Peyer's patch (tissue), 4 donors: ENCODE measurements at regions not wholly inside any gene's neighbourhood (a gene's known extent, or its start where the extent isn't known, plus 50 kb on each side); places are given as distances from the start of the nearest gene placed in this dataset.

Experiments
- POLR2A ChIP-seq, 2 donors: fragments of 450-650 bp; IDR thresholded peaks; one replicate each; pipeline ENCODE4 v1.5.1; 2017; ENCODE audit warnings: antibody characterized with exemption in 2 of 2, mild to moderate bottlenecking in 2 of 2, moderate library complexity in 2 of 2
- TF ChIP-seq, protein P1 (sequence below), 6 experiments: fragments of 450-650 bp in 4 of 6; fragments of 200-600 bp in 2 of 6; sonication (generic) in 1 of 6; IDR thresholded peaks; one replicate each; pipeline ENCODE4 v1.5.1; 2017 to 2019; ENCODE audit warnings: antibody characterized with exemption in 6 of 6, mild to moderate bottlenecking in 3 of 6, moderate library complexity in 1 of 6

DNA sequence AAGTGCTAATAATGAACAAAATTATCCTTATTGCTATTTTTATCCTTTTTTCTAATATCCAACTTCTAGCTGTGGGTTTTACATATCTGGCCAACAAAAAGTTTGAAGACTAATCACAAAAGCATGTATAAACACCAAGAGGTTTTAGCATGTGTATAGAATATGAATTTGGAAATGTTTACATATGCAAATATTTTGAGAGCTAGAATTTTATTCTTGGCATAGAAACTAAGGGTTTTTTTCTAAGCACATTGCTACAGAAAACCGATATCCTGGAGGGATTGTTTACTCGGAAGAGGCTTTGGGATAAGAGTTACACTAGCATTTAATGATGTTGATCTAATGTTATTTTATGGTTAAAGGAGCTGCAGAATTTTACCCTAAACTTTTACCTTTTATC lies 392.1 kb downstream of the EFNB2 start:
- TF ChIP-seq, protein P1, sequence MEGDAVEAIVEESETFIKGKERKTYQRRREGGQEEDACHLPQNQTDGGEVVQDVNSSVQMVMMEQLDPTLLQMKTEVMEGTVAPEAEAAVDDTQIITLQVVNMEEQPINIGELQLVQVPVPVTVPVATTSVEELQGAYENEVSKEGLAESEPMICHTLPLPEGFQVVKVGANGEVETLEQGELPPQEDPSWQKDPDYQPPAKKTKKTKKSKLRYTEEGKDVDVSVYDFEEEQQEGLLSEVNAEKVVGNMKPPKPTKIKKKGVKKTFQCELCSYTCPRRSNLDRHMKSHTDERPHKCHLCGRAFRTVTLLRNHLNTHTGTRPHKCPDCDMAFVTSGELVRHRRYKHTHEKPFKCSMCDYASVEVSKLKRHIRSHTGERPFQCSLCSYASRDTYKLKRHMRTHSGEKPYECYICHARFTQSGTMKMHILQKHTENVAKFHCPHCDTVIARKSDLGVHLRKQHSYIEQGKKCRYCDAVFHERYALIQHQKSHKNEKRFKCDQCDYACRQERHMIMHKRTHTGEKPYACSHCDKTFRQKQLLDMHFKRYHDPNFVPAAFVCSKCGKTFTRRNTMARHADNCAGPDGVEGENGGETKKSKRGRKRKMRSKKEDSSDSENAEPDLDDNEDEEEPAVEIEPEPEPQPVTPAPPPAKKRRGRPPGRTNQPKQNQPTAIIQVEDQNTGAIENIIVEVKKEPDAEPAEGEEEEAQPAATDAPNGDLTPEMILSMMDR (IDR thresholded peaks at IDR 0.05): no peak
- TF ChIP-seq POLR2A (IDR thresholded peaks at IDR 0.05): no peak
